Activated T-helper 1 cell treated with anti-CD3 and anti-CD28 coated beads, Interleukin-2, amount 50 U/mL, for 16 hours (primary cell): ENCODE measurements at regions not wholly inside any gene's neighbourhood (a gene's known extent, or its start where the extent isn't known, plus 50 kb on each side); places are given as distances from the start of the nearest gene placed in this dataset.

Experiments used
- DNase-seq, 2 donors: peaks; one replicate each; pipeline ENCODE4 v3.0.0-alpha.2; 2020; ENCODE audit warnings: low read depth in 1 of 2, low spot score in 1 of 2

DNA sequence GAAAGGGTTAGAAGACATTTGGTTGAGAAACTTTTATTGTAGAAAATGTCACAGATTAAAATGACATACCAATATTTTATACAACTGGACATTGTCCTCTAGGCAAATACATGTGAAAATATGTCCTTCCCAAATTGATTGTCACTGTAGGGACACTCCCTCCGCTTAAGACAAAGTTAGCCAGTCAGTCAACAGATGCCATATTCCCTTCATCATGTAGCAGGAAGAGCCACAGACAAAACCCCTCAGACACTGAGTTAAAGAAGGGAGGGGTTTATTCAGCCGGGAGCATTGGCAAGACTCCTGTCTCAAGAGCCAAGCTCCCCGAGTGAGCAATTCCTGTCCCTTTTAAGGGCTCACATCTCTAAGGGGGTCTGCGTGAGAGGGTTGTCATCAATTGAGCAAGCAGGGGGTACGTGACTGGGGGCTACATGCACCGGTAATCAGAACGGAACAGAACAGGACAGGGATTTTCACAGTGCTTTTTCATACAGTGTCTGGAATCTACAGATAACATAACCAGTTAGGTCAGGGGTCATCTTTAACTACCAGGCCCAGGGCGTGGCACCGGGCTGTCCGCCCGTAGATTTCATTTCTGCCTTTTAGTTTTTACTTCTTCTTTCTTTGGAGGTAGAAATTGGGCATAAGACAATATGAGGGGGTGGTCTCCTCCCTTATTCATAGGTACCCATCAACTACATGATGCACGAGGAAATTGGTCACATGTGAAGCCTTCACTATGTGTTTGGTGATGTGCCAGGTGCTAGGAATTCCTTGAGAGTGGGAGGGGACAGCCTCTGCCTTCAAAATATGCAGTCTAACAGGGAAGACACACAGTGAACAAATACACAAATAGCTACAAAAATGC is 155.7 kb upstream of the CDYL start:
- no peak for DNase-seq

- DNase-seq: no peak
These were observed 159.9 kb upstream of the CDYL start for GRCh38 chr6:4616311-4616710.

- no peak for DNase-seq
These were observed 160.3 kb upstream of the CDYL start for GRCh38 chr6:4615891-4616290.

DNA sequence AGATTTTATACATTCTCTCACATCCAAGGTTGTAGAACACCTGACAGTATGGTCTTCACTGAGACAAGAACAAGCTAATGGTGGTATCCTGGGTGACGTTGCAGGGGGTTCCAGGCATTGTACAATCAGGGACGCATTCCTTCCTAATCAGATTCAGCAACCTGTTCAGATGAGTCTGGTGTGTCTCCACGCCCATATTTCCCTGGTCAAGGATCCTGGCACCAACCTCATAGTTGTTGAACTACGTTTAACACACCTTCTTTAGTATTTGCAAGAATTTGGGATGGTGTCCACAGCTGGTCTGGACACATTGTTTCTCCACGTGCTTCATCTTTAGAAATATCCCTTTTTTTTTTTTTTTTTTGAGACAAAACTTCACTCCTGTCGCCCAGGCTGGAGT is 161.0 kb upstream of the CDYL start:
- DNase-seq: no peak

DNA sequence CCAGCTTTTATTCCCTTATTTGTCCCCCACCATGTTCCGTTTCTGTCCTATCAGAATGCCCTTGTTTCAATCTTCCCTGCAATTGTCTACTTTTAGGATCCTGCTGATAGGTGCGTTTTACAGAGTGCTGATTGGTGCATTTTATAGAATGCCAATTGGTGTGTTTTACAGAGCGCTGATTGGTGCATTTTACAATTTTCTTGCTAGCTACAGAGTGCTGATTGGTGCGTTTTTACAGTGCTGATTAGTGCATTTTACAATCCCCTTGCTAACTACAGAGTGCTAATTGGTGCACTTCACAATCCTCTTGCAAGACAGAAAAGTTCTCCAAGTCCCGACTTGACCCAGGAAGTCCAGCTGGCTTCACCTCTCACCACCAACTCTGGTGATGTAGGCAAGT is 161.6 kb upstream of the CDYL start:
- DNase-seq: no peak

- DNase-seq: no peak
These were observed 162.4 kb upstream of the CDYL start for GRCh38 chr6:4613795-4614194.

DNA sequence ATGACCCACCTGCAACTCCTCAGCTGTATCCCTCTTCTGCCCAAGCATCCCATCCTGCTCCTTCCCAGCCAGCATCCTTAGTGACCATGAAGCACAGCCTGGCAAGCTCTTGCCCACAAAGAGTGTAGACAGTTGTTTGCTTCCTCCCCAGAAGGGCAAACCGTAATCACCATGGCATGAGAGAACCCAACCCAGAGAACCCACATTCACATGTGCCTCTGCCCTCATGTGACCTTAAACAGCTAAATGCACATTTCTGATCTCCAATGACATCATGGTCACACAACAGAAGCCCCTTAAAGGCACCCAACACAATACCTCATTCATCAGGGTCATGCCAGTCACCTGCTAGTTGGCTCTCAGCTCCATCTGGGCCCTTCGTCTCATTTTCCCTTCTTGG is 162.8 kb upstream of the CDYL start:
- no peak for DNase-seq

GRCh38 chr6:4612636-4613171 is 163.5 kb upstream of the CDYL start:
- no peak for DNase-seq

- no peak for DNase-seq
These were observed 164.6 kb upstream of the CDYL start for GRCh38 chr6:4611429-4612129.

DNA sequence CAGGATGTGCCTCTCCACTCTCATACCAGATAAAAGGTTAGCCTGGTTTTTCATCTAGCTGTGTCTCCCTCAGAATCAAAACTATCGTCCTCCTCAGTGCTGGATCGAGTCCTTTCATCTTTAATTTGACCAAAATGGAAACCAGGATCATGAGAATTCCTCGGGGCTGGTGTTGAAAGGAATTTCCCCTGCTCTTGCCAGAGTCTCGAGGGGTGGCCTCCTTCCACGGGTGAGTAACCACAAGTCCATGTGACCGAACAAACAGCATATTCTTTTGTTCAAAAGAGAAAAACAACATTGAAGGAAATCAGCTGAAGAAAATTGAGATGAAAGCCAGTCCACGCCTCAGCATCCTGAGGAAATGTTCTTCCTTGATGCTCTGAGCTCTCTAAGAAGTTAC is 165.9 kb upstream of the CDYL start:
- DNase-seq: no peak

GRCh38 chr6:4608361-4609115 is 167.7 kb upstream of the CDYL start:
- no peak for DNase-seq

GRCh38 chr6:4607793-4608192 is 168.4 kb upstream of the CDYL start:
- DNase-seq: no peak

DNA sequence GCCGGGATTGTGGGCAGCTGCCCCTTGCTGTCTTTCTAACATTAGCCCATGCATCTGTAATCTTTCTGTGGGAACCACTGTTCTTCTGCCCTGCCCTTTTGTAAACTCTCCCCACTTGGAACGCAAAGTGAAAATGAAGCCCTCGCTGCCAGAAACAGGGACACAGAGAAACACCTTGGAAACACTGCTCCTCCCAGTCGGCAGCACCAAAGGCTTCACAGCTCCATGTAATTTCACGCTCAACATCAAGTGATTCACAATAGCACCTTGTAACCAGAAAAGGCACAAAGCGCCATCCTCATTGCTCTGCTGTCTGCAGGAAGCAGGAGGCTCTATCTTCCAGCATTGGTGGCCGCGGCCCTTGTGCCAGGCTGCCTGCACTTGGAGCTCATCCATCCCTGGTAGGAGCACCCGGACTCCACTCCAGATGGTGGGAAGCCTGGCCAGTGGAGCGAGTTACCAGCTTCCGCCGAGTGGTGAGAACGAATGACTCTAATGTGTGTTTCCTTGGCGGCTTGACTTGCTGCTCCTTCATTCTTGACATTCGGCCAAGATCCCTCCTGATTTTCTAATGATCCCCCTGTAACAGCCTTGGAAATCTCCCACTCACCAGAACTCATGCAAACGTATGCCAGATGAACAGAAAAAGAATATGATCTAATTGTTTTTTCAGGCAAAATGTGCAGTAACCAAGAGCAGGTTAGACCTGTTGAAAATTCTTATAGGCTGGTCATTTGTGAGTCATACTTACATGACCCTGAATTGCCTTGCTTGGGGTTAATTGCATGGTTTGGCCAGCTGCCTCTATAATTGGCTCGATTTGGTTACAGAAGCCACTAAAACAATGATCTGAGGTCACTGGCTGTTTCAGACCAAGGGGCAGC is 169.1 kb upstream of the CDYL start:
- no peak for DNase-seq

DNA sequence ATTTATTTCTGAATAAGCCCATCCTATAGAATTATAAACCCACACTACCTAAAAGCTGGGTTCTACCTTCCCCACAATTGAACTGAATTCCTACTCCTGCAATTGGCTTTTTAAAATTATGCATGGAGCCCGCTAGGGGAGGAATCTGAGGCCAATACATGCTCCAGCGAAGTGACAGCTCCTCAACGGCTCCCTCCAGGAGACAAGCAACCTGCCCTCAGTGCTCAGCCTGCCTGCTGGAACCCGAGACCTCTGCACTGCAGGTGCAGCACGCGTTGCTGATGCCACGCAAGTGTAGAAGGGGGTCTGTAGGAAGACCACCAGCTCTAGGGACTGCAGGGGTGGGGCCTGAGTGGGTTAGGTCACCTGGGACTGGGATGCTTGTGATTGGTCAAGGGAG is 170.2 kb upstream of the CDYL start:
- DNase-seq: no peak

GRCh38 chr6:4603856-4604369 is 172.3 kb upstream of the CDYL start:
- no peak for DNase-seq

- no peak for DNase-seq
These were observed 172.9 kb upstream of the CDYL start for GRCh38 chr6:4603291-4603690.

DNA sequence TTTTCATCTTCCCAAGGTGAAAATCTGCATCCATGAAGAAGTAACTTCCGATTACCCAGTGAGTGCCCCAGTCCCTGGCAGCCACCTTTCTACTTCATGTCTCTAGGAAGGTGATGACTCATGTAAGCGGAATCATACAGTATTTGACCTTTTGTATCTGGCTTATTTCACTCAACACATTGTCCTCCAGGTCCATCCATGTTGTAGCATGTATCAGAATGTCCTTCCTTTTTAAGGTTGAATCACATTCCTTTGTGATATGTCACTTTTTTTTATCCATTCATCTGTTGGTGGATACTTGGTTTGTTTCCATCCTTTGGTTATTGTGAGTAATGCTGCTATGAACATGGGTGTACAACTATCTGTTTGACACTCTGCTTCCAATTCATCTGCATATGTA is 176.3 kb upstream of the CDYL start:
- no peak for DNase-seq

DNA sequence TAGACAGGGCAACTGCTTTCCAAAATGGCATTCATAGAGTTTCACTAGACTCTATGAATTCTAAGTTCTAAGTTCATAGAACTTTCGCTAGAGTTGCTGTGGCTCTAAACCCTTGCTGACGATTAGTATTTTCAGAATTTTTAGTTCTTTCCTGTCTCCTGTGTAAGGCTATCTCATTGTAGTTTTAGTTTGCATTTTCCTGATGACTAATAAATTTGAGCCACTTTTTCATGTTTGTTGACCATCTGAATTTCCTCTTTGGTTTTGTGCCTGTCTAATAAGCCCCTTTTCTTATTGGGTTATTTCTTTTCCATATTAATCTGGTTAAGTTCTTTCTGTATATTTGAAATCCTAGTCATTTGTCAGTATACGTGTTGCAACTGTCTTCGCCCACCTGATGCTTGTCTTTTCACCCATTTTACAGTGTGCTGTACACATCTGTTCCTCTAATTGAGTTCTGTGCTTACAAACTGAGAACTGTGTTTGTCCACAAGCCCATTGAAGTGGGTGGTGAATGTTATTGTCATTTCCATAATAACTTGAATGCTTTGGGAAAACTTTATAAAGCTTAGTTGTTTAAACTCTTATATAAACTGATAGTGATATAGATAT is 177.7 kb upstream of the CDYL start:
- DNase-seq: no peak

GRCh38 chr6:4593951-4594350 is 182.3 kb upstream of the CDYL start:
- DNase-seq: no peak

GRCh38 chr6:4592026-4592425 is 184.2 kb upstream of the CDYL start:
- DNase-seq: no peak
